ENCODE measurements at regions not wholly inside any gene's neighbourhood (a gene's known extent, or its start where the extent isn't known, plus 50 kb on each side); places are given as distances from the start of the nearest gene placed in this dataset.

DNA sequence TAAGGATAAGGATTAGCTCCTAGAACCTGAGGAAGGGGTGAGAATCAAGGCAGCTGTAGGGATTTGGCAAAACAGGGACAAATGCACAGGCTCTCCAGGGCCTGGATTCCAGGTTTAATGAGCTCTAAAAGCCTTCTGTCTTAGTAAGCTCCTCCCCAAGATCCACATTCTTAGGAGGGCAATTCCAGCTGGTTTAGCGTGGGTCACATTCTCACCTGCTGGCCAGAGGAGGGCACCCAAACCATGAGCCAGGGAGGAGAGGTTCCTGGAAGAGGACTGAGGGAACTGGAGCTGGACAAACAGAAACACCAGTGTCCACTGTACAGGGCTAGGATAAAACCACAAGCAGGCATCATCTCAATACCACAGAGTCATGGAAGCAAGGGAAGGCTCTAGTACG lies 480.0 kb downstream of the CCDC171 start:
- no peak for TF ChIP-seq POLR2A (IDR thresholded peaks at IDR 0.05)
- TF ChIP-seq, protein P1, sequence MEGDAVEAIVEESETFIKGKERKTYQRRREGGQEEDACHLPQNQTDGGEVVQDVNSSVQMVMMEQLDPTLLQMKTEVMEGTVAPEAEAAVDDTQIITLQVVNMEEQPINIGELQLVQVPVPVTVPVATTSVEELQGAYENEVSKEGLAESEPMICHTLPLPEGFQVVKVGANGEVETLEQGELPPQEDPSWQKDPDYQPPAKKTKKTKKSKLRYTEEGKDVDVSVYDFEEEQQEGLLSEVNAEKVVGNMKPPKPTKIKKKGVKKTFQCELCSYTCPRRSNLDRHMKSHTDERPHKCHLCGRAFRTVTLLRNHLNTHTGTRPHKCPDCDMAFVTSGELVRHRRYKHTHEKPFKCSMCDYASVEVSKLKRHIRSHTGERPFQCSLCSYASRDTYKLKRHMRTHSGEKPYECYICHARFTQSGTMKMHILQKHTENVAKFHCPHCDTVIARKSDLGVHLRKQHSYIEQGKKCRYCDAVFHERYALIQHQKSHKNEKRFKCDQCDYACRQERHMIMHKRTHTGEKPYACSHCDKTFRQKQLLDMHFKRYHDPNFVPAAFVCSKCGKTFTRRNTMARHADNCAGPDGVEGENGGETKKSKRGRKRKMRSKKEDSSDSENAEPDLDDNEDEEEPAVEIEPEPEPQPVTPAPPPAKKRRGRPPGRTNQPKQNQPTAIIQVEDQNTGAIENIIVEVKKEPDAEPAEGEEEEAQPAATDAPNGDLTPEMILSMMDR (IDR thresholded peaks at IDR 0.05), result no peak

Data from right lobe of liver (tissue), 4 donors.